Neural progenitor cell (in vitro differentiated cells): ENCODE measurements at regions not wholly inside any gene's neighbourhood (a gene's known extent, or its start where the extent isn't known, plus 50 kb on each side); places are given as distances from the start of the nearest gene placed in this dataset.

Experiments used
- DNase-seq: peaks from one replicate; pipeline ENCODE4 v3.0.0-alpha.2; 2016; ENCODE audit warnings: low spot score
- H2AFZ ChIP-seq: fragments of 200-600 bp; sonication (generic); replicated peaks from 2 replicates; pipeline ENCODE4 v1.6.1; 2016; ENCODE audit warnings: antibody characterized with exemption
- H3F3A ChIP-seq: fragments of 200-600 bp; sonication (generic); 2 replicates; pipeline ENCODE4 v1.6.1; 2016; ENCODE audit warnings: antibody characterized with exemption, low read depth
- H3K27ac ChIP-seq: fragments of 200-600 bp; sonication (generic); 2 replicates; pipeline ENCODE4 v1.5.1; 2016; ENCODE audit warnings: mild to moderate bottlenecking
- H3K27me3 ChIP-seq: fragments of 200-600 bp; sonication (generic); 2 replicates; pipeline ENCODE4 v1.6.1; 2016; ENCODE audit warnings: mild to moderate bottlenecking, moderate library complexity
- H3K36me3 ChIP-seq: fragments of 200-600 bp; sonication (generic); 2 replicates; pipeline ENCODE4 v1.5.1; 2016
- H3K4me1 ChIP-seq: fragments of 200-600 bp; sonication (generic); 2 replicates; pipeline ENCODE4 v1.6.1; 2016; ENCODE audit warnings: mixed run types
- H3K4me2 ChIP-seq: fragments of 200-600 bp; sonication (generic); 2 replicates; pipeline ENCODE4 v1.6.1; 2016
- H3K4me3 ChIP-seq: fragments of 200-600 bp; sonication (generic); 2 replicates; pipeline ENCODE4 v1.5.1; 2016
- H3K79me2 ChIP-seq: fragments of 200-600 bp; sonication (generic); 2 replicates; pipeline ENCODE4 v1.6.1; 2016; ENCODE audit warnings: low read depth
- H3K9ac ChIP-seq: fragments of 200-600 bp; sonication (generic); 2 replicates; pipeline ENCODE4 v1.6.1; 2016
- H3K9me3 ChIP-seq: fragments of 200-600 bp; sonication (generic); 2 replicates; pipeline ENCODE4 v1.5.1; 2016; ENCODE audit warnings: low read depth
- H4K20me1 ChIP-seq: fragments of 200-600 bp; sonication (generic); 2 replicates; pipeline ENCODE4 v1.6.1; 2016; ENCODE audit warnings: low read depth
- H3K27ac Mint-ChIP-seq: 3 replicates; pipeline ENCODE4 v1.8.0; 2021; ENCODE audit warnings: mixed read lengths
- H3K27me3 Mint-ChIP-seq: 2 replicates; pipeline ENCODE4 v1.8.0; 2022; ENCODE audit warnings: low read depth, mild to moderate bottlenecking, inconsistent platforms, moderate library complexity, mixed read lengths; ENCODE audit not compliant: insufficient read depth
- H3K36me3 Mint-ChIP-seq: 3 replicates; pipeline ENCODE4 v1.8.0; 2021; ENCODE audit warnings: mixed read lengths
- H3K4me1 Mint-ChIP-seq: 3 replicates; pipeline ENCODE4 v1.8.0; 2021; ENCODE audit warnings: mixed read lengths
- H3K4me3 Mint-ChIP-seq: 3 replicates; pipeline ENCODE4 v1.8.0; 2021; ENCODE audit warnings: mild to moderate bottlenecking, moderate library complexity, mixed read lengths
- H3K9me3 Mint-ChIP-seq: 3 replicates; pipeline ENCODE4 v1.8.0; 2020; ENCODE audit warnings: mixed read lengths
- EZH2 ChIP-seq: fragments of 200-600 bp; sonication (generic); IDR thresholded peaks from 2 replicates; pipeline ENCODE4 v1.6.1; 2017; ENCODE audit warnings: antibody characterized with exemption, mild to moderate bottlenecking, moderate library complexity
- EZH2phosphoT487 ChIP-seq: fragments of 200-600 bp; sonication (generic); IDR thresholded peaks from 2 replicates; pipeline ENCODE4 v1.6.1; 2017; ENCODE audit warnings: antibody characterized with exemption
- TF ChIP-seq, protein P1 (sequence below): fragments of 200-600 bp; sonication (generic); IDR thresholded peaks from 2 replicates; pipeline ENCODE4 v1.5.1; 2017; ENCODE audit warnings: antibody characterized with exemption, mild to moderate bottlenecking

DNA sequence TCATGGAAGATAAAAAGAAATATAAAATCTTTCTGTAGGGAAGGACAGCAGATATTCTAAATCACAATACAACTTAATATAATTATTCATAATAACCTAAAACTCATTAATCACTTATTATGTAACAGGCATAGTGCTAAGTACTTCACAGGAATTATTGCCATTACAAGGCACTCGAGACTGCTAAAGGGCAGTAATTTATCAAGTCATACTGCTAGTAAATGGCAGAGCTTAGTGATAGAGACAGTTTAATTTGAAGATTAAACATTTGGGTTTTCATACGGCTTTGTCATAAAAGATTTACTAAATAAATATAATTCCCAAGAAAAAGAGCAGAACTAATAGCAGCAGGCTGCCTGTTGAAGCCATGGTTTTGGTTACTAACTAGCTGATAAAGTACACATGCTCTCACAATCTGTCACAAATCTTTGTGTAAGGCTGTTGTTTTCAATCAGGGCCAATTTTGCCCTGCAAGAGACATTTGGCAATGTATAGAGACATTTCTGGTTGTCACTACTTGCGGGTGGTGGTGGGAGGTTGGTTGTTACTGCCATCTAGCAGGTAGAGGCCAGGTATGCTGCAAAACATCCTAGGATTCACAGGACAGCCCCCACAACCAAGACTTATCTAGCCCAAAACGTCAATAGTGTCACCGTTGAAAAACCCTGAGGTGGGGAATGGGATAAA lies 233.3 kb upstream of the CACNA2D1 start:
- TF ChIP-seq, protein P1, sequence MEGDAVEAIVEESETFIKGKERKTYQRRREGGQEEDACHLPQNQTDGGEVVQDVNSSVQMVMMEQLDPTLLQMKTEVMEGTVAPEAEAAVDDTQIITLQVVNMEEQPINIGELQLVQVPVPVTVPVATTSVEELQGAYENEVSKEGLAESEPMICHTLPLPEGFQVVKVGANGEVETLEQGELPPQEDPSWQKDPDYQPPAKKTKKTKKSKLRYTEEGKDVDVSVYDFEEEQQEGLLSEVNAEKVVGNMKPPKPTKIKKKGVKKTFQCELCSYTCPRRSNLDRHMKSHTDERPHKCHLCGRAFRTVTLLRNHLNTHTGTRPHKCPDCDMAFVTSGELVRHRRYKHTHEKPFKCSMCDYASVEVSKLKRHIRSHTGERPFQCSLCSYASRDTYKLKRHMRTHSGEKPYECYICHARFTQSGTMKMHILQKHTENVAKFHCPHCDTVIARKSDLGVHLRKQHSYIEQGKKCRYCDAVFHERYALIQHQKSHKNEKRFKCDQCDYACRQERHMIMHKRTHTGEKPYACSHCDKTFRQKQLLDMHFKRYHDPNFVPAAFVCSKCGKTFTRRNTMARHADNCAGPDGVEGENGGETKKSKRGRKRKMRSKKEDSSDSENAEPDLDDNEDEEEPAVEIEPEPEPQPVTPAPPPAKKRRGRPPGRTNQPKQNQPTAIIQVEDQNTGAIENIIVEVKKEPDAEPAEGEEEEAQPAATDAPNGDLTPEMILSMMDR = peak; percentile 12
- no peak for TF ChIP-seq EZH2phosphoT487
- TF ChIP-seq EZH2 = no peak
- H3K4me3 ChIP-seq = no peak overlapping the region
- H3K9ac ChIP-seq = no peak overlapping the region
- H3K4me1 ChIP-seq = no peaks in the 10 kb centered on the region
- H3F3A ChIP-seq = no peaks in the 10 kb centered on the region
- H3K36me3 ChIP-seq = no peaks in the 10 kb centered on the region
- Mint-ChIP-seq H3K4me1 (no peaks in the 10 kb centered on the region), H3K4me3 (no peak overlapping the region), H3K27me3 (no peaks in the 10 kb centered on the region), H3K27ac (no peak overlapping the region), H3K36me3 (no peaks in the 10 kb centered on the region), H3K9me3 (no peaks in the 10 kb centered on the region)
- no peak for DNase-seq
- H3K27ac ChIP-seq = no peak overlapping the region
- H2AFZ ChIP-seq = no peak overlapping the region
- H3K27me3 ChIP-seq = no peaks in the 10 kb centered on the region
- H3K4me2 ChIP-seq = no peak overlapping the region
- no peaks in the 10 kb centered on the region for H4K20me1 ChIP-seq
- no peaks in the 10 kb centered on the region for H3K9me3 ChIP-seq
- no peaks in the 10 kb centered on the region for H3K79me2 ChIP-seq

DNA sequence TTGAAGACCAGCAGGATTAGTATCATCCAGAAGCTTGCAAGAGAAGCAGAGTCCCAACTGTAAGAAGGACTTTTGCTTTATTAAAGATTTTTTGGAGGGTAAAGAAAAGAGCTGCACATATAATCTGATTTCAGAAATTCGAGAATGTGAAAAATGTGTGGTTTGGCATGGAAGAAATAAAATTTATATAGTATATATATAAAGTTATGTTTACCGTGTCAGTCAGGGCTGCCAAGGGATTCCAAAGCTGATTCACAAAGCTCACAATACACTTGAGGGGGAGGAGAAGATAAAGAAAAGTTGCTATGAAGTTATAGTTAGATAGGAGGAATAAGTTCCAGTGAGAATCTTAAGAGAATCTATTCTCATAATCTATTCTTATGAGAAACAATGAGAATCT lies 231.8 kb upstream of the CACNA2D1 start:
- Mint-ChIP-seq H3K4me3 (no peak overlapping the region), H3K27ac (no peak overlapping the region), H3K36me3 (no peaks in the 10 kb centered on the region), H3K9me3 (no peaks in the 10 kb centered on the region), H3K4me1 (no peaks in the 10 kb centered on the region), H3K27me3 (no peaks in the 10 kb centered on the region)
- no peak overlapping the region for H3K27ac ChIP-seq
- no peaks in the 10 kb centered on the region for H3F3A ChIP-seq
- H3K9ac ChIP-seq = no peak overlapping the region
- H4K20me1 ChIP-seq = no peaks in the 10 kb centered on the region
- H3K36me3 ChIP-seq = no peaks in the 10 kb centered on the region
- H3K4me1 ChIP-seq = no peaks in the 10 kb centered on the region
- no peaks in the 10 kb centered on the region for H3K79me2 ChIP-seq
- no peak overlapping the region for H2AFZ ChIP-seq
- H3K27me3 ChIP-seq = no peaks in the 10 kb centered on the region
- no peak overlapping the region for H3K4me3 ChIP-seq
- TF ChIP-seq EZH2phosphoT487 = no peak
- TF ChIP-seq, protein P1 = no peak
- TF ChIP-seq EZH2 = no peak
- no peaks in the 10 kb centered on the region for H3K9me3 ChIP-seq
- DNase-seq = no peak
- H3K4me2 ChIP-seq = no peak overlapping the region

DNA sequence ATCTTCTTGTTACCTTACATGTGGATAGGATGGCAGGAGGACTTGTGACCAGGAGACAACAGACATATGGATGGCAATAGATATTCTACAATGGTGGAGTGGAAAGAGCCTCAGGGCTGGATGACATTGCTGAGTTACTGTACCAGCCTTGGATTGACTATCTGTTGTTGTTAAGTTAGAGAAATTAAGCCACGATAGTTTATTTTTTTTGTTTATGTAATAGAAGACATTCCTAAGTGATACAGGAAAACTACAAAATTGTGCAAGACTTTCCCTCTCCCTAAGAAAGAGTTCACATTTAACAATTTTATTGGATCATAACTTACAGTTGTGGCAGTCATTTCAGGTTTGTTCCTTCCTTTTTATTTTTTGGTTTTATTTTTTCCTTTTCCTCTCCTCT lies 230.7 kb upstream of the CACNA2D1 start:
- no peak overlapping the region for H3K27ac Mint-ChIP-seq
- H2AFZ ChIP-seq = no peak overlapping the region
- no peaks in the 10 kb centered on the region for H3K9me3 ChIP-seq
- TF ChIP-seq EZH2phosphoT487 (no peak), EZH2 (no peak)
- TF ChIP-seq, protein P1 = no peak
- no peaks in the 10 kb centered on the region for H3K79me2 ChIP-seq
- no peaks in the 10 kb centered on the region for H3F3A ChIP-seq
- H3K27me3 ChIP-seq = no peaks in the 10 kb centered on the region
- H3K9me3 Mint-ChIP-seq = no peaks in the 10 kb centered on the region
- H3K27me3 Mint-ChIP-seq = no peaks in the 10 kb centered on the region
- no peak overlapping the region for H3K9ac ChIP-seq
- no peaks in the 10 kb centered on the region for H3K4me1 ChIP-seq
- no peak overlapping the region for H3K4me3 Mint-ChIP-seq
- H3K4me1 Mint-ChIP-seq = no peaks in the 10 kb centered on the region
- H4K20me1 ChIP-seq = no peaks in the 10 kb centered on the region
- H3K27ac ChIP-seq = no peak overlapping the region
- no peaks in the 10 kb centered on the region for H3K36me3 ChIP-seq
- H3K36me3 Mint-ChIP-seq = no peaks in the 10 kb centered on the region
- DNase-seq = no peak
- no peak overlapping the region for H3K4me2 ChIP-seq
- H3K4me3 ChIP-seq = no peak overlapping the region
